ENCODE measurements at regions not wholly inside any gene's neighbourhood (a gene's known extent, or its start where the extent isn't known, plus 50 kb on each side); places are given as distances from the start of the nearest gene placed in this dataset.

DNA sequence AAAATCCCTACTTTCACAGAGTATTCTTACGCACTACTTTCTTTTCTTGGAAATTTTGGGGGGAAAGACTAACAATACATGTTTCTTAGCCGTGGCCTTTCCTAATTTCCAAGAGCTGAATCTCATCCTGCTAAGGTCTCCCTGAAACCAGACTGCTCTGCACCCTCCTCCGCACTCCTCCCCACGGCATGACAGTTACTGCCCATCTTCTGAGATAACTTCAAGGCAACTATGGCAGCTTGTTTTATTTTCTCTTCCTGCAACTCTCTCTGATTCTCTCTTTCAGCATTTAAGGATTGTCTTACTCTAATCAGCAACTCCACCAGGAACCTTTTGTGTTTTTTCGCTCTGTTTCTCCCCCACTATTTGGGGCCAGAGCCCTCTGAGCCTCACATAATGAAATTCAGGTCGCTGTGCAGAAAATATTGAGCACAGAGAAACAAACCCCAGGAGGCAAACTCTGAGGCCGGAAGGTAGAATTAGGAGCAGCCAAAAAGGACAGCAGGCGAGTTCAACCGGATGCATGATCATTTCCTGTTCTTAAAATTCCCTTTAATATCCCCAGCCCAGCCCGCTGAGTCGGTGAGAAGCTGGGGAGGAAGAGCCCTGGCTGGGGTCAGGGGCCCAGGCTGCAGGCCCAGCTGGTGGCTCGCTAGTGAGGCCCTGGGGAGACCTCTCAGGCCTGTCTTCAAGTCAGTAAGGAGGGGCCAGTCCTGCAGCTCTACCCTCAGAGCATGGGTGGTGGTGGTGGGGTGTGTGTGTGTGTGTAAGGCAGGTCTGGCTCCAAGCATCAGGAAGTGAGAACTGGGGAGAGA lies 213.6 kb upstream of the S1PR3 start:
- no peak for TF ChIP-seq CTCF (IDR thresholded peaks at IDR 0.05)
- no peak for TF ChIP-seq ZFX (IDR thresholded peaks at IDR 0.05; ENCODE audit: borderline replicate concordance)

Data from 22Rv1 (cell line).